Muscle layer of colon (tissue), 2 donors: ENCODE measurements at regions not wholly inside any gene's neighbourhood (a gene's known extent, or its start where the extent isn't known, plus 50 kb on each side); places are given as distances from the start of the nearest gene placed in this dataset.

Experiments used
- H3K27ac ChIP-seq: one replicate; pipeline ENCODE4 v1.7.0; 2013; ENCODE audit warnings: low read depth, mild to moderate bottlenecking, low read length, moderate library complexity
- H3K27me3 ChIP-seq, 2 donors: one replicate each; pipeline ENCODE4 v1.7.0; 2013; ENCODE audit warnings: low read length in 2 of 2, mild to moderate bottlenecking in 2 of 2; ENCODE audit not compliant: insufficient read depth in 2 of 2, control insufficient read depth in 1 of 2
- H3K36me3 ChIP-seq: one replicate; pipeline ENCODE4 v1.7.0; 2013; ENCODE audit warnings: mild to moderate bottlenecking, low read length; ENCODE audit not compliant: insufficient read depth
- H3K4me1 ChIP-seq: one replicate; pipeline ENCODE4 v1.7.0; 2013; ENCODE audit warnings: mild to moderate bottlenecking, low read length; ENCODE audit not compliant: insufficient read depth
- H3K4me3 ChIP-seq, 2 donors: one replicate each; pipeline ENCODE4 v1.7.0; 2013; ENCODE audit warnings: low read length in 2 of 2, low read depth in 1 of 2, mild to moderate bottlenecking in 1 of 2, moderate library complexity in 1 of 2
- H3K9ac ChIP-seq: one replicate; pipeline ENCODE4 v1.7.0; 2013; ENCODE audit warnings: low read length
- H3K9me3 ChIP-seq: one replicate; pipeline ENCODE4 v1.7.0; 2013; ENCODE audit warnings: mild to moderate bottlenecking, low read length
- donor health status: abdominal sarcoma.
- donor health status: Adenocarcinoma of cecum.

GRCh38 chr2:64289737-64290136 is 145.5 kb upstream of the PELI1 start:
- Histone ChIP-seq H3K4me3 (no peak overlapping the region), H3K27ac (peak overlapping the region; percentile 4), H3K4me1 (peaks cover 45% of the 10 kb centered on the region), H3K27me3 (no peaks in the 10 kb centered on the region), H3K9me3 (no peaks in the 10 kb centered on the region), H3K36me3 (no peaks in the 10 kb centered on the region), H3K9ac (no peak overlapping the region)

GRCh38 chr2:64291181-64291580 is 147.0 kb upstream of the PELI1 start:
- no peaks in the 10 kb centered on the region for H3K9me3 ChIP-seq
- no peak overlapping the region for H3K4me3 ChIP-seq
- no peak overlapping the region for H3K27ac ChIP-seq
- no peaks in the 10 kb centered on the region for H3K27me3 ChIP-seq
- H3K4me1 ChIP-seq = peaks cover 39% of the 10 kb centered on the region
- no peaks in the 10 kb centered on the region for H3K36me3 ChIP-seq
- H3K9ac ChIP-seq = no peak overlapping the region

- no peak overlapping the region for H3K27ac ChIP-seq
- no peak overlapping the region for H3K9ac ChIP-seq
- no peaks in the 10 kb centered on the region for H3K27me3 ChIP-seq
- H3K9me3 ChIP-seq = no peaks in the 10 kb centered on the region
- H3K4me1 ChIP-seq = peaks cover 5% of the 10 kb centered on the region
- H3K4me3 ChIP-seq = no peak overlapping the region
- no peaks in the 10 kb centered on the region for H3K36me3 ChIP-seq
These were observed 151.3 kb upstream of the PELI1 start for GRCh38 chr2:64295326-64296139.

GRCh38 chr2:64296140-64296480 is 151.9 kb upstream of the PELI1 start:
- Histone ChIP-seq H3K9ac (no peak overlapping the region), H3K27ac (no peak overlapping the region)

GRCh38 chr2:64296695-64297346 is 152.6 kb upstream of the PELI1 start:
- H3K4me3 ChIP-seq = no peak overlapping the region
- H3K9me3 ChIP-seq = no peaks in the 10 kb centered on the region
- no peaks in the 10 kb centered on the region for H3K4me1 ChIP-seq
- H3K36me3 ChIP-seq = no peaks in the 10 kb centered on the region
- H3K27me3 ChIP-seq = no peaks in the 10 kb centered on the region
- H3K27ac ChIP-seq = no peak overlapping the region
- H3K9ac ChIP-seq = no peak overlapping the region

More at GRCh38 chr2:64296140-64296480, 151.9 kb upstream of the PELI1 start:
- peaks cover 2% of the 10 kb centered on the region for H3K4me1 ChIP-seq
- no peaks in the 10 kb centered on the region for H3K9me3 ChIP-seq
- no peaks in the 10 kb centered on the region for H3K27me3 ChIP-seq
- H3K4me3 ChIP-seq = no peak overlapping the region
- no peaks in the 10 kb centered on the region for H3K36me3 ChIP-seq

GRCh38 chr2:64298161-64298560 is 153.9 kb upstream of the PELI1 start:
- Histone ChIP-seq H3K27me3 (no peaks in the 10 kb centered on the region), H3K36me3 (no peaks in the 10 kb centered on the region), H3K9ac (no peak overlapping the region), H3K4me1 (no peaks in the 10 kb centered on the region), H3K4me3 (no peak overlapping the region), H3K27ac (no peak overlapping the region), H3K9me3 (no peaks in the 10 kb centered on the region)

GRCh38 chr2:64300066-64300465 is 153.9 kb upstream of the LGALSL start:
- Histone ChIP-seq H3K4me1 (no peaks in the 10 kb centered on the region), H3K36me3 (no peaks in the 10 kb centered on the region), H3K27me3 (no peaks in the 10 kb centered on the region), H3K9me3 (no peaks in the 10 kb centered on the region), H3K27ac (no peak overlapping the region), H3K4me3 (no peak overlapping the region), H3K9ac (no peak overlapping the region)

GRCh38 chr2:64303250-64303649 is 150.7 kb upstream of the LGALSL start:
- Histone ChIP-seq H3K4me3 (no peak overlapping the region), H3K9me3 (no peaks in the 10 kb centered on the region), H3K4me1 (no peaks in the 10 kb centered on the region), H3K36me3 (no peaks in the 10 kb centered on the region), H3K27me3 (no peaks in the 10 kb centered on the region), H3K27ac (no peak overlapping the region), H3K9ac (no peak overlapping the region)

- no peak overlapping the region for H3K9ac ChIP-seq
- H3K27ac ChIP-seq = no peak overlapping the region
- H3K4me3 ChIP-seq = no peak overlapping the region
- no peaks in the 10 kb centered on the region for H3K27me3 ChIP-seq
- H3K36me3 ChIP-seq = no peaks in the 10 kb centered on the region
- no peaks in the 10 kb centered on the region for H3K9me3 ChIP-seq
- peaks cover 11% of the 10 kb centered on the region for H3K4me1 ChIP-seq
These were observed 146.5 kb upstream of the LGALSL start for GRCh38 chr2:64307421-64307820.

- H3K4me3 ChIP-seq = no peak overlapping the region
- no peaks in the 10 kb centered on the region for H3K27me3 ChIP-seq
- no peaks in the 10 kb centered on the region for H3K9me3 ChIP-seq
- H3K27ac ChIP-seq = no peak overlapping the region
- H3K9ac ChIP-seq = no peak overlapping the region
- H3K4me1 ChIP-seq = peaks cover 15% of the 10 kb centered on the region
- H3K36me3 ChIP-seq = no peaks in the 10 kb centered on the region
These were observed 142.6 kb upstream of the LGALSL start for GRCh38 chr2:64311191-64311910.

- Histone ChIP-seq H3K4me3 (no peak overlapping the region), H3K36me3 (no peaks in the 10 kb centered on the region), H3K27ac (peak overlapping the region; percentile 27), H3K9ac (no peak overlapping the region), H3K9me3 (no peaks in the 10 kb centered on the region), H3K4me1 (peaks cover 15% of the 10 kb centered on the region), H3K27me3 (no peaks in the 10 kb centered on the region)
These were observed 141.9 kb upstream of the LGALSL start for GRCh38 chr2:64311948-64312621.
